IMR-90 (cell line): ENCODE measurements at regions not wholly inside any gene's neighbourhood (a gene's known extent, or its start where the extent isn't known, plus 50 kb on each side); places are given as distances from the start of the nearest gene placed in this dataset.

Experiments used
- POLR2A ChIP-seq: IDR thresholded peaks from 2 replicates; pipeline ENCODE4 v1.6.1; 2012; ENCODE audit warnings: mild to moderate bottlenecking, low read depth, low read length
- TF ChIP-seq, protein P1 (sequence below): conservative IDR thresholded peaks from 2 replicates; pipeline ENCODE4 v1.5.1; 2012; ENCODE audit warnings: mild to moderate bottlenecking, low read depth, low read length, improper control_type of control experiment
- TF ChIP-seq, protein P2 (sequence below): fragments of 150-350 bp; IDR thresholded peaks from 2 replicates; pipeline ENCODE4 v1.6.1; 2017; ENCODE audit warnings: mild to moderate bottlenecking, antibody characterized with exemption, low read length, low read depth

DNA sequence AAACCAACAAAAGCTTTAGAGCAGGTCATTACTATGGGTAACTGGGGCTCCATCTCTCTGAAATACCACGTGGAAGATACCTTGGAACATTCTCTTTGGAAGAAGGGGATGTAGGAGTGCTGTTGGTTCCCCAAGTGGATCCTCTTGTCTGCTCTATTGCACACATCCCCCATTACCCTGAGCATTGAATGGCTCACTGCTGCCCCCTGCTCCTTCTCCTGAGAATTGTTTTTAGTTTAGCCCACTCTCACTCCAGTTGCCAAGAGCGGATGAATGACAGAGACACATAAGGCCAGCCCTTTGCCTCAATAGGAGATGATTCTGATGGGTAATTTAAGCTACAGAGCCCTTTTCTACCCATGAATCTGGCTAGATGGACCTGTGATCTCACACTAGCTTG, 135.6 kb upstream of the SUCLG2 start:
- TF ChIP-seq, protein P1, sequence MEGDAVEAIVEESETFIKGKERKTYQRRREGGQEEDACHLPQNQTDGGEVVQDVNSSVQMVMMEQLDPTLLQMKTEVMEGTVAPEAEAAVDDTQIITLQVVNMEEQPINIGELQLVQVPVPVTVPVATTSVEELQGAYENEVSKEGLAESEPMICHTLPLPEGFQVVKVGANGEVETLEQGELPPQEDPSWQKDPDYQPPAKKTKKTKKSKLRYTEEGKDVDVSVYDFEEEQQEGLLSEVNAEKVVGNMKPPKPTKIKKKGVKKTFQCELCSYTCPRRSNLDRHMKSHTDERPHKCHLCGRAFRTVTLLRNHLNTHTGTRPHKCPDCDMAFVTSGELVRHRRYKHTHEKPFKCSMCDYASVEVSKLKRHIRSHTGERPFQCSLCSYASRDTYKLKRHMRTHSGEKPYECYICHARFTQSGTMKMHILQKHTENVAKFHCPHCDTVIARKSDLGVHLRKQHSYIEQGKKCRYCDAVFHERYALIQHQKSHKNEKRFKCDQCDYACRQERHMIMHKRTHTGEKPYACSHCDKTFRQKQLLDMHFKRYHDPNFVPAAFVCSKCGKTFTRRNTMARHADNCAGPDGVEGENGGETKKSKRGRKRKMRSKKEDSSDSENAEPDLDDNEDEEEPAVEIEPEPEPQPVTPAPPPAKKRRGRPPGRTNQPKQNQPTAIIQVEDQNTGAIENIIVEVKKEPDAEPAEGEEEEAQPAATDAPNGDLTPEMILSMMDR: peak; percentile 83
- TF ChIP-seq, protein P2, sequence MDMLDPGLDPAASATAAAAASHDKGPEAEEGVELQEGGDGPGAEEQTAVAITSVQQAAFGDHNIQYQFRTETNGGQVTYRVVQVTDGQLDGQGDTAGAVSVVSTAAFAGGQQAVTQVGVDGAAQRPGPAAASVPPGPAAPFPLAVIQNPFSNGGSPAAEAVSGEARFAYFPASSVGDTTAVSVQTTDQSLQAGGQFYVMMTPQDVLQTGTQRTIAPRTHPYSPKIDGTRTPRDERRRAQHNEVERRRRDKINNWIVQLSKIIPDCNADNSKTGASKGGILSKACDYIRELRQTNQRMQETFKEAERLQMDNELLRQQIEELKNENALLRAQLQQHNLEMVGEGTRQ: no peak
- TF ChIP-seq POLR2A: no peak
